Mesothelial cell of epicardium (in vitro differentiated cells): ENCODE measurements at regions not wholly inside any gene's neighbourhood (a gene's known extent, or its start where the extent isn't known, plus 50 kb on each side); places are given as distances from the start of the nearest gene placed in this dataset.

ENCODE experiments used
- DNase-seq, 2 experiments: peaks; one replicate each; pipeline ENCODE4 v3.0.0; 2021; ENCODE audit warnings: low spot score in 2 of 2; ENCODE audit not compliant: unreplicated experiment in 2 of 2
- H3K27ac Mint-ChIP-seq: 2 replicates; pipeline ENCODE4 v1.8.0; 2021; ENCODE audit warnings: mixed read lengths
- H3K27me3 Mint-ChIP-seq: 2 replicates; pipeline ENCODE4 v1.8.0; 2021; ENCODE audit warnings: low read depth, mixed read lengths
- H3K36me3 Mint-ChIP-seq: 2 replicates; pipeline ENCODE4 v1.8.0; 2021; ENCODE audit warnings: mixed read lengths
- H3K4me1 Mint-ChIP-seq: 2 replicates; pipeline ENCODE4 v1.8.0; 2021; ENCODE audit warnings: mixed read lengths
- H3K4me3 Mint-ChIP-seq: 2 replicates; pipeline ENCODE4 v1.8.0; 2021; ENCODE audit warnings: mild to moderate bottlenecking, moderate library complexity, mixed read lengths
- H3K9me3 Mint-ChIP-seq: 2 replicates; pipeline ENCODE4 v1.8.0; 2021; ENCODE audit warnings: mixed read lengths
- CTCF ChIP-seq: fragments of 200-600 bp; sonication (generic); IDR thresholded peaks from one replicate; pipeline ENCODE4 v1.5.0; 2021; ENCODE audit warnings: antibody characterized with exemption; ENCODE audit not compliant: unreplicated experiment

GRCh38 chr13:83365723-83366122, 516.6 kb downstream of the SLITRK1 start:
- no peak for TF ChIP-seq CTCF
- Mint-ChIP-seq H3K4me1 (no peaks in the 10 kb centered on the region), H3K4me3 (no peak overlapping the region)

GRCh38 chr13:83355041-83355440, 527.2 kb downstream of the SLITRK1 start:
- H3K4me1 Mint-ChIP-seq = no peaks in the 10 kb centered on the region
- no peaks in the 10 kb centered on the region for H3K36me3 Mint-ChIP-seq
- no peak for TF ChIP-seq CTCF
- H3K9me3 Mint-ChIP-seq = peaks cover 4% of the 10 kb centered on the region
- no peak overlapping the region for H3K4me3 Mint-ChIP-seq
- H3K27ac Mint-ChIP-seq = no peak overlapping the region
- DNase-seq = no peak
- no peaks in the 10 kb centered on the region for H3K27me3 Mint-ChIP-seq

More at GRCh38 chr13:83365723-83366122, 516.6 kb downstream of the SLITRK1 start:
- no peak for DNase-seq
- peaks cover 19% of the 10 kb centered on the region for H3K9me3 Mint-ChIP-seq
- no peaks in the 10 kb centered on the region for H3K27me3 Mint-ChIP-seq
- H3K27ac Mint-ChIP-seq = no peak overlapping the region
- no peaks in the 10 kb centered on the region for H3K36me3 Mint-ChIP-seq

- Mint-ChIP-seq H3K27me3 (no peaks in the 10 kb centered on the region), H3K27ac (no peak overlapping the region), H3K9me3 (no peaks in the 10 kb centered on the region), H3K36me3 (no peaks in the 10 kb centered on the region), H3K4me1 (no peaks in the 10 kb centered on the region), H3K4me3 (no peak overlapping the region)
- DNase-seq = no peak
- TF ChIP-seq CTCF = no peak
Observed at GRCh38 chr13:83352391-83352790, 529.9 kb downstream of the SLITRK1 start.

GRCh38 chr13:83350569-83350968, 531.7 kb downstream of the SLITRK1 start:
- Mint-ChIP-seq H3K27ac (no peak overlapping the region), H3K4me3 (no peak overlapping the region), H3K36me3 (no peaks in the 10 kb centered on the region), H3K4me1 (no peaks in the 10 kb centered on the region), H3K9me3 (no peaks in the 10 kb centered on the region), H3K27me3 (no peaks in the 10 kb centered on the region)
- no peak for TF ChIP-seq CTCF
- no peak for DNase-seq

GRCh38 chr13:83344518-83344917, 537.8 kb downstream of the SLITRK1 start:
- Mint-ChIP-seq H3K4me3 (no peak overlapping the region), H3K9me3 (peaks cover 31% of the 10 kb centered on the region)
- TF ChIP-seq CTCF = no peak

GRCh38 chr13:83340170-83340569, 542.1 kb downstream of the SLITRK1 start:
- Mint-ChIP-seq H3K36me3 (no peaks in the 10 kb centered on the region), H3K4me1 (no peaks in the 10 kb centered on the region), H3K27ac (no peak overlapping the region), H3K27me3 (no peaks in the 10 kb centered on the region), H3K4me3 (no peak overlapping the region), H3K9me3 (peaks cover 28% of the 10 kb centered on the region)
- no peak for TF ChIP-seq CTCF
- no peak for DNase-seq

More at GRCh38 chr13:83344518-83344917, 537.8 kb downstream of the SLITRK1 start:
- H3K4me1 Mint-ChIP-seq = no peaks in the 10 kb centered on the region
- no peak overlapping the region for H3K27ac Mint-ChIP-seq
- no peaks in the 10 kb centered on the region for H3K36me3 Mint-ChIP-seq
- H3K27me3 Mint-ChIP-seq = no peaks in the 10 kb centered on the region
- DNase-seq = no peak
